HepG2 (cell line): ENCODE measurements at regions not wholly inside any gene's neighbourhood (a gene's known extent, or its start where the extent isn't known, plus 50 kb on each side); places are given as distances from the start of the nearest gene placed in this dataset.

Experiments used
- ATAC-seq: fragments of 200-7000 bp; cut with Tn5 transposase; 3 replicates; pipeline ENCODE4 v1.9.1; 2020; ENCODE audit warnings: mild to moderate bottlenecking, moderate library complexity
- BruUV-seq: library from RNA; stranded (reverse); fragments of 400-500 nt; replicated peaks from 2 replicates; lab custom pipeline; 2021; lab: Mats Ljungman, UMichigan
- CTCF ChIA-PET: fragments of 300-600 bp; formaldehyde crosslinking; extraction: SDS; loops from one replicate; lab custom pipeline; 2021; ENCODE audit warnings: low total read pairs, inconsistent platforms, low intra/inter-chr PET ratio; lab: Yijun Ruan, JAX
- POLR2A ChIA-PET: fragments of 350-600 bp; sonication (Branson Sonifier 250); formaldehyde crosslinking; loops from one replicate; lab custom pipeline; 2020; ENCODE audit warnings: antibody characterized with exemption, inconsistent platforms; lab: Yijun Ruan, JAX
- DNase-seq: peaks from one replicate; pipeline ENCODE4 v3.0.0-alpha.2; 2015; ENCODE audit warnings: low spot score
- FAIRE-seq: peaks from 3 replicates; lab custom pipeline; 2011; peaks lifted over from hg19 to GRCh38; lab: Jason Lieb, UNC
- H2AFZ ChIP-seq: one replicate; pipeline ENCODE4 v1.6.1; 2011; ENCODE audit warnings: low read length, inconsistent platforms
- H3K27ac ChIP-seq: fragments of 300-600 bp; 3 replicates; pipeline ENCODE4 v1.8.0; 2011; ENCODE audit warnings: mixed run types, mild to moderate bottlenecking, mixed read lengths, low read length, inconsistent platforms; ENCODE audit not compliant: insufficient read depth; ENCODE audit errors: extremely low read length
- H3K27me3 ChIP-seq, 2 experiments: fragments of 200-600 bp in 1 of 2; 2 replicates in 1 of 2; 3 replicates in 1 of 2; pipeline versions ENCODE4 v1.6.0 to v1.8.0; 2011; ENCODE audit warnings: low read length in 2 of 2, mild to moderate bottlenecking in 2 of 2, moderate library complexity in 2 of 2, inconsistent platforms in 1 of 2; ENCODE audit not compliant: insufficient read depth in 2 of 2, control insufficient read depth in 1 of 2
- H3K36me3 ChIP-seq, 2 experiments: fragments of 200-600 bp in 1 of 2; replicated peaks in 1 of 2; 2 replicates in 1 of 2; 3 replicates in 1 of 2; pipeline versions ENCODE4 v1.5.1 to v1.8.0; 2011; ENCODE audit warnings: low read length in 2 of 2, inconsistent platforms in 1 of 2; ENCODE audit not compliant: insufficient read depth in 2 of 2, control insufficient read depth in 1 of 2
- H3K4me1 ChIP-seq: 2 replicates; pipeline ENCODE4 v1.5.1; 2012; ENCODE audit warnings: low read length, inconsistent platforms; ENCODE audit not compliant: insufficient read depth
- H3K4me2 ChIP-seq: 2 replicates; pipeline ENCODE4 v1.6.0; 2011; ENCODE audit warnings: low read depth, low read length, inconsistent platforms
- H3K4me3 ChIP-seq, 3 experiments: fragments of 200-600 bp in 1 of 3; sonication (generic), shearing (Covaris generic) in 1 of 3; replicated peaks in 1 of 3; 2 replicates each; pipeline ENCODE4 v1.5.1; 2011 to 2016; ENCODE audit warnings: low read length in 3 of 3, inconsistent platforms in 2 of 3, low read depth in 2 of 3, mild to moderate bottlenecking in 2 of 3, control low read depth in 1 of 3, mixed read lengths in 1 of 3; ENCODE audit not compliant: insufficient read depth in 1 of 3
- H3K79me2 ChIP-seq: one replicate; pipeline ENCODE4 v1.6.1; 2011; ENCODE audit warnings: low read length, inconsistent platforms; ENCODE audit not compliant: insufficient read depth
- H3K9ac ChIP-seq: 2 replicates; pipeline ENCODE4 v1.6.0; 2011; ENCODE audit warnings: mild to moderate bottlenecking, low read depth, low read length, inconsistent platforms; ENCODE audit not compliant: insufficient read depth
- H3K9me3 ChIP-seq: 2 replicates; pipeline ENCODE4 v1.5.1; 2012; ENCODE audit warnings: mild to moderate bottlenecking, low read length
- H4K20me1 ChIP-seq: 2 replicates; pipeline ENCODE4 v1.6.0; 2011; ENCODE audit warnings: inconsistent platforms, mild to moderate bottlenecking, low read length, moderate library complexity; ENCODE audit not compliant: insufficient read depth
- KLF13 ChIP-seq: sonication (generic); formaldehyde crosslinking; IDR thresholded peaks from 2 replicates; pipeline ENCODE4 v1.4.0; 2020; ENCODE audit warnings: mild to moderate bottlenecking, missing genetic modification reagents
- RFX5 ChIP-seq: IDR thresholded peaks from 2 replicates; pipeline ENCODE4 v1.6.1; 2011; ENCODE audit warnings: low read depth, low read length, improper control_type of control experiment
- RFXANK ChIP-seq: IDR thresholded peaks from 2 replicates; pipeline ENCODE4 v1.6.1; 2016
- SPEN ChIP-seq: sonication (generic); formaldehyde crosslinking; IDR thresholded peaks from 2 replicates; pipeline ENCODE4 v1.5.1; 2020; ENCODE audit warnings: low read depth, mild to moderate bottlenecking, missing genetic modification reagents
- TFDP2 ChIP-seq: sonication (generic); formaldehyde crosslinking; IDR thresholded peaks from 2 replicates; pipeline ENCODE4 v1.4.0; 2020; ENCODE audit warnings: missing genetic modification reagents
- ZHX2 ChIP-seq, 2 experiments: sonication (generic) in 1 of 2; formaldehyde crosslinking in 1 of 2; IDR thresholded peaks; 2 replicates each; pipeline versions ENCODE4 v1.6.1 to v1.9.0; 2014 to 2022; ENCODE audit warnings: antibody characterized with exemption in 1 of 2, borderline replicate concordance in 1 of 2, inconsistent platforms in 1 of 2, low read depth in 1 of 2, missing genetic modification reagents in 1 of 2
- ZNF660 ChIP-seq: sonication (generic); formaldehyde crosslinking; IDR thresholded peaks from 2 replicates; pipeline ENCODE4 v1.5.1; 2020; ENCODE audit warnings: mild to moderate bottlenecking, low read depth, missing genetic modification reagents, borderline replicate concordance
- ZNF792 ChIP-seq: IDR thresholded peaks from 2 replicates; pipeline ENCODE4 v1.6.1; 2016
- ZSCAN29 ChIP-seq: sonication (generic); formaldehyde crosslinking; conservative IDR thresholded peaks from 2 replicates; pipeline ENCODE4 v1.4.0; 2020; ENCODE audit warnings: mild to moderate bottlenecking, missing genetic modification reagents
- ZSCAN5A ChIP-seq: sonication (generic); formaldehyde crosslinking; IDR thresholded peaks from 2 replicates; pipeline ENCODE4 v1.8.0; 2022; ENCODE audit warnings: mild to moderate bottlenecking, missing genetic modification reagents, borderline replicate concordance
- WGBS: methylation state at CpG from one replicate; pipeline ENCODE4 v1.1.6; 2017; ENCODE audit warnings: low lambda C conversion rate; 5-methylcytosine and 5-hydroxymethylcytosine counted together
- in situ Hi-C: cut with HindIII; loops from 2 replicates; pipeline ENCODE4 v1.10.0; 2017; ENCODE audit warnings: low pct_unique_long_range_greater_than_20kb; ENCODE audit not compliant: extremely low pct_ligation_motif_present
- intact Hi-C: fragments of 100-400 bp; cut with micrococcal nuclease; formaldehyde crosslinking; loops from one replicate; pipeline ENCODE4 v1.10.0; 2022; ENCODE audit not compliant: unreplicated experiment
- TF ChIP-seq, protein P1 (sequence below): sonication (generic); formaldehyde crosslinking; IDR thresholded peaks from 2 replicates; pipeline ENCODE4 v1.8.0; 2022; ENCODE audit warnings: mild to moderate bottlenecking, missing genetic modification reagents

DNA sequence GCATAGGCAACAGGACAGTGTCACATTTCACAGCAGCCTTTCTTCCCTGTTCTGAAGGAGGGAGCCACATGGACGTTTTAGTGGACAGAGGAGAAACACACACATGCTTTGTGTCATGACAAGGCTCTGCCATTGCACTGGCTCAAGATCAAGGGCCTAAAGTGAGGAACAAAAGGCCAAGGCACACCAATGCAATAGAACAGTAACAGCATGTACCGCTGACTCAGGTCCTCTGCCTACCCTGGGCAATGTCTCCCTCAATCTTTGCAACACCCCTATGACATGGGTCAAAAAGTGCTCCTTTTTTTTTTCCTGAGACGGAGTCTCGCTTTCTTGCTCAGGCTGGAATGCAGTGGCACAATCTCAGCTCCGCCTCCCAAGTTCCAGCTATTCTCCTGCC lies 57.8 kb upstream of the SDK1 start (continued):
- TF ChIP-seq ZHX2 (IDR thresholded peaks at IDR 0.05; ENCODE audit: low read depth) (no peak), ZHX2 (CRISPR knock-in tag; IDR thresholded peaks at IDR 0.05; ENCODE audit: borderline replicate concordance) (no peak), ZSCAN29 (no peak), ZNF792 (CRISPR knock-in tag) (no peak), SPEN (no peak)

DNA sequence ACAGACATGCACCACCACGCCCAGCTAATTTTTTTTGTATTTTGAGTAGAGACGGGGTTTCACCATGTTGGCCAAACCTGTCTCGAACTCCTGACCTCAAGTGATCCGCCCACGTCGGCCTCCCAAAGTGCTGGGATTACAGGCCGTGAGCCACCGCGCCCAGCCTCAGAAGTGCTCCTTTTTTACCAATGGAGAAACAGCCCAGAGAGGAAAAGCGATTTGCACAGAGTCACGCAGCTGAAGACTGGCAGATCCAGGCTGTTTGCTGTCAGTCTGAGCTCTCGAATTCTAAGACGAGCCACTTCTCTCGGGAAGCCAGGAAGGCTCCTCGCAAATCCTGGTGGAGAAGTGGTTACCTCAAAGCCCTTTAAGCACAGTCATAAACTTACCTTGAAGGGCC lies 57.4 kb upstream of the SDK1 start:
- DNase-seq (no peak), FAIRE-seq (no peak), ATAC-seq (no peak)
- intact Hi-C loops: no loop called here
- WGBS: 26% methylated on average over 15 of the region's 15 CpGs
- peaks cover 16% of the 10 kb centered on the region for H3K4me1 ChIP-seq
- H3K4me2 ChIP-seq: no peak overlapping the region
- no peak overlapping the region for H3K9ac ChIP-seq
- no TSS peak for BruUV-seq
- CTCF ChIA-PET: no interaction called here
- no peak overlapping the region for H3K27ac ChIP-seq
- H2AFZ ChIP-seq: no peak overlapping the region
- H3K36me3 ChIP-seq: no peaks in the 10 kb centered on the region
- no peaks in the 10 kb centered on the region for H4K20me1 ChIP-seq
- POLR2A ChIA-PET: no interaction called here
- TF ChIP-seq, protein P1, sequence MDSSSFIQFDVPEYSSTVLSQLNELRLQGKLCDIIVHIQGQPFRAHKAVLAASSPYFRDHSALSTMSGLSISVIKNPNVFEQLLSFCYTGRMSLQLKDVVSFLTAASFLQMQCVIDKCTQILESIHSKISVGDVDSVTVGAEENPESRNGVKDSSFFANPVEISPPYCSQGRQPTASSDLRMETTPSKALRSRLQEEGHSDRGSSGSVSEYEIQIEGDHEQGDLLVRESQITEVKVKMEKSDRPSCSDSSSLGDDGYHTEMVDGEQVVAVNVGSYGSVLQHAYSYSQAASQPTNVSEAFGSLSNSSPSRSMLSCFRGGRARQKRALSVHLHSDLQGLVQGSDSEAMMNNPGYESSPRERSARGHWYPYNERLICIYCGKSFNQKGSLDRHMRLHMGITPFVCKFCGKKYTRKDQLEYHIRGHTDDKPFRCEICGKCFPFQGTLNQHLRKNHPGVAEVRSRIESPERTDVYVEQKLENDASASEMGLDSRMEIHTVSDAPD (CRISPR knock-in tag): no peak
- TF ChIP-seq TFDP2 (CRISPR knock-in tag) (no peak), KLF13 (CRISPR knock-in tag) (no peak), RFX5 (no peak), ZSCAN5A (CRISPR knock-in tag) (no peak), RFXANK (CRISPR knock-in tag) (no peak), ZNF660 (CRISPR knock-in tag) (no peak)
- TF ChIP-seq, all 625 proteins: peak for 0
- Histone ChIP-seq H3K4me3 (no peak overlapping the region), H3K9me3 (peaks cover 12% of the 10 kb centered on the region), H3K79me2 (no peaks in the 10 kb centered on the region), H3K27me3 (no peaks in the 10 kb centered on the region)
- in situ Hi-C loops: no loop called here
